Panc1 (cell line): ENCODE measurements at regions not wholly inside any gene's neighbourhood (a gene's known extent, or its start where the extent isn't known, plus 50 kb on each side); places are given as distances from the start of the nearest gene placed in this dataset.

Experiments
- POLR2AphosphoS5 ChIP-seq: IDR thresholded peaks from 2 replicates; pipeline ENCODE4 v1.6.1; 2012; ENCODE audit warnings: mild to moderate bottlenecking, low read depth, low read length, moderate library complexity
- SIN3A ChIP-seq: IDR thresholded peaks from 2 replicates; pipeline ENCODE4 v1.6.1; 2012; ENCODE audit warnings: low read depth, mild to moderate bottlenecking, low read length, moderate library complexity, borderline replicate concordance; ENCODE audit not compliant: insufficient read depth
- TF ChIP-seq, protein P1 (sequence below): fragments of 450-650 bp; IDR thresholded peaks from 2 replicates; pipeline ENCODE4 v1.5.1; 2017; ENCODE audit warnings: mild to moderate bottlenecking

GRCh38 chr2:239870863-239871262 lies 154.3 kb downstream of the NDUFA10 start:
- TF ChIP-seq, protein P1, sequence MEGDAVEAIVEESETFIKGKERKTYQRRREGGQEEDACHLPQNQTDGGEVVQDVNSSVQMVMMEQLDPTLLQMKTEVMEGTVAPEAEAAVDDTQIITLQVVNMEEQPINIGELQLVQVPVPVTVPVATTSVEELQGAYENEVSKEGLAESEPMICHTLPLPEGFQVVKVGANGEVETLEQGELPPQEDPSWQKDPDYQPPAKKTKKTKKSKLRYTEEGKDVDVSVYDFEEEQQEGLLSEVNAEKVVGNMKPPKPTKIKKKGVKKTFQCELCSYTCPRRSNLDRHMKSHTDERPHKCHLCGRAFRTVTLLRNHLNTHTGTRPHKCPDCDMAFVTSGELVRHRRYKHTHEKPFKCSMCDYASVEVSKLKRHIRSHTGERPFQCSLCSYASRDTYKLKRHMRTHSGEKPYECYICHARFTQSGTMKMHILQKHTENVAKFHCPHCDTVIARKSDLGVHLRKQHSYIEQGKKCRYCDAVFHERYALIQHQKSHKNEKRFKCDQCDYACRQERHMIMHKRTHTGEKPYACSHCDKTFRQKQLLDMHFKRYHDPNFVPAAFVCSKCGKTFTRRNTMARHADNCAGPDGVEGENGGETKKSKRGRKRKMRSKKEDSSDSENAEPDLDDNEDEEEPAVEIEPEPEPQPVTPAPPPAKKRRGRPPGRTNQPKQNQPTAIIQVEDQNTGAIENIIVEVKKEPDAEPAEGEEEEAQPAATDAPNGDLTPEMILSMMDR = no peak
- TF ChIP-seq POLR2AphosphoS5 = no peak
- no peak for TF ChIP-seq SIN3A
